K562 (cell line): ENCODE measurements at regions not wholly inside any gene's neighbourhood (a gene's known extent, or its start where the extent isn't known, plus 50 kb on each side); places are given as distances from the start of the nearest gene placed in this dataset.

Experiments used
- BACH1 ChIP-seq: fragments of 200-800 bp; sonication (Bioruptor generic); IDR thresholded peaks from 2 replicates; pipeline ENCODE4 v1.6.1; 2016; ENCODE audit warnings: missing genetic modification characterization, missing compliant biosample characterization
- CBX2 ChIP-seq: fragments of 200-600 bp; sonication (generic); IDR thresholded peaks from one replicate; pipeline ENCODE4 v1.6.1; 2012; ENCODE audit warnings: mild to moderate bottlenecking, low read length, inconsistent platforms; ENCODE audit not compliant: insufficient read depth, poor library complexity, severe bottlenecking
- HLTF ChIP-seq: fragments of 450-650 bp; IDR thresholded peaks from 2 replicates; pipeline ENCODE4 v1.6.1; 2016
- MYNN ChIP-seq, 2 experiments: sonication (generic); formaldehyde crosslinking in 1 of 2; IDR thresholded peaks; 2 replicates each; pipeline versions ENCODE4 v1.5.0 to v1.6.1; 2016 to 2020; ENCODE audit warnings: antibody characterized with exemption in 1 of 2, missing genetic modification reagents in 1 of 2
- NR2C1 ChIP-seq, 2 experiments: fragments of 450-650 bp; IDR thresholded peaks; 2 replicates each; pipeline ENCODE4 v1.6.1; 2017; ENCODE audit warnings: mild to moderate bottlenecking in 2 of 2, antibody characterized with exemption in 1 of 2, inconsistent platforms in 1 of 2, missing compliant biosample characterization in 1 of 2, missing genetic modification characterization in 1 of 2
- POLR2A ChIP-seq: fragments of 450-650 bp; conservative IDR thresholded peaks from 2 replicates; pipeline ENCODE4 v1.6.1; 2016
- RBM17 ChIP-seq: fragments of 200-400 bp; formaldehyde crosslinking; IDR thresholded peaks from 2 replicates; pipeline ENCODE4 v1.6.1; 2017; ENCODE audit warnings: low read depth, mild to moderate bottlenecking, low read length, borderline replicate concordance
- ZBTB40 ChIP-seq, 2 experiments: fragments of 450-650 bp in 1 of 2; sonication (generic) in 1 of 2; formaldehyde crosslinking in 1 of 2; IDR thresholded peaks; 2 replicates each; pipeline versions ENCODE4 v1.7.1 to v1.9.0; 2016 to 2022; ENCODE audit warnings: inconsistent platforms in 1 of 2, mild to moderate bottlenecking in 1 of 2, missing genetic modification reagents in 1 of 2
- ZNF764 ChIP-seq: fragments of 250-450 bp; sonication (Bioruptor Pico); IDR thresholded peaks from 2 replicates; pipeline ENCODE4 v1.4.0; 2020; ENCODE audit warnings: low read depth, mild to moderate bottlenecking, moderate library complexity
- TF ChIP-seq, protein P1 (sequence below), 2 experiments: fragments of 450-650 bp; conservative IDR thresholded peaks; 2 replicates each; pipeline ENCODE4 v1.6.1; 2017; ENCODE audit warnings: mild to moderate bottlenecking in 2 of 2, moderate library complexity in 2 of 2
- TF ChIP-seq, protein P2 (sequence below): fragments of 250-450 bp; sonication (Bioruptor Pico); IDR thresholded peaks from 2 replicates; pipeline ENCODE4 v1.5.0; 2021

GRCh38 chr12:74900232-74900631, 309.4 kb downstream of the KCNC2 start (continued):
- TF ChIP-seq, protein P1, sequence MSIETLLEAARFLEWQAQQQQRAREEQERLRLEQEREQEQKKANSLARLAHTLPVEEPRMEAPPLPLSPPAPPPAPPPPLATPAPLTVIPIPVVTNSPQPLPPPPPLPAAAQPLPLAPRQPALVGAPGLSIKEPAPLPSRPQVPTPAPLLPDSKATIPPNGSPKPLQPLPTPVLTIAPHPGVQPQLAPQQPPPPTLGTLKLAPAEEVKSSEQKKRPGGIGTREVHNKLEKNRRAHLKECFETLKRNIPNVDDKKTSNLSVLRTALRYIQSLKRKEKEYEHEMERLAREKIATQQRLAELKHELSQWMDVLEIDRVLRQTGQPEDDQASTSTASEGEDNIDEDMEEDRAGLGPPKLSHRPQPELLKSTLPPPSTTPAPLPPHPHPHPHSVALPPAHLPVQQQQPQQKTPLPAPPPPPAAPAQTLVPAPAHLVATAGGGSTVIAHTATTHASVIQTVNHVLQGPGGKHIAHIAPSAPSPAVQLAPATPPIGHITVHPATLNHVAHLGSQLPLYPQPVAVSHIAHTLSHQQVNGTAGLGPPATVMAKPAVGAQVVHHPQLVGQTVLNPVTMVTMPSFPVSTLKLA (conservative IDR thresholded peaks at IDR 0.05), result no peak
- TF ChIP-seq NR2C1 (IDR thresholded peaks at IDR 0.05) (no peak), NR2C1 (tag; IDR thresholded peaks at IDR 0.05) (no peak), RBM17 (no peak), CBX2 (no peak), BACH1 (no peak), ZNF764 (CRISPR knock-in tag) (no peak), ZBTB40 (IDR thresholded peaks at IDR 0.05) (no peak), ZBTB40 (CRISPR knock-in tag; IDR thresholded peaks at IDR 0.05) (no peak), HLTF (no peak), POLR2A (no peak), MYNN (IDR thresholded peaks at IDR 0.05) (no peak), MYNN (CRISPR knock-in tag; IDR thresholded peaks at IDR 0.05) (no peak)
- TF ChIP-seq, protein P2, sequence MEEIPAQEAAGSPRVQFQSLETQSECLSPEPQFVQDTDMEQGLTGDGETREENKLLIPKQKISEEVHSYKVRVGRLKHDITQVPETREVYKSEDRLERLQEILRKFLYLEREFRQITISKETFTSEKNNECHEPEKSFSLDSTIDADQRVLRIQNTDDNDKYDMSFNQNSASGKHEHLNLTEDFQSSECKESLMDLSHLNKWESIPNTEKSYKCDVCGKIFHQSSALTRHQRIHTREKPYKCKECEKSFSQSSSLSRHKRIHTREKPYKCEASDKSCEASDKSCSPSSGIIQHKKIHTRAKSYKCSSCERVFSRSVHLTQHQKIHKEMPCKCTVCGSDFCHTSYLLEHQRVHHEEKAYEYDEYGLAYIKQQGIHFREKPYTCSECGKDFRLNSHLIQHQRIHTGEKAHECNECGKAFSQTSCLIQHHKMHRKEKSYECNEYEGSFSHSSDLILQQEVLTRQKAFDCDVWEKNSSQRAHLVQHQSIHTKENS (CRISPR knock-in tag), result no peak
